GM18951 (cell line): ENCODE measurements at regions not wholly inside any gene's neighbourhood (a gene's known extent, or its start where the extent isn't known, plus 50 kb on each side); places are given as distances from the start of the nearest gene placed in this dataset.
"Not testable (repeated sequence)": the region's sequence is repeated elsewhere in the genome, so short reads cannot be mapped to it uniquely, and the experiment has no call there.

Source experiments
- POLR2A ChIP-seq: IDR thresholded peaks from 4 replicates; pipeline ENCODE4 v1.6.1; 2011; ENCODE audit warnings: mild to moderate bottlenecking; ENCODE audit not compliant: insufficient read length, insufficient read depth; ENCODE audit errors: extremely low read depth
- in situ Hi-C: fragments of 300-500 bp; cut with MboI; formaldehyde crosslinking; loops from one replicate; pipeline ENCODE4 v1.12.0; 2022; ENCODE audit warnings: low sequenced_read_pairs, mixed read lengths, inconsistent platforms; ENCODE audit not compliant: unreplicated experiment

GRCh38 chr20:40941133-40941610 lies 87.5 kb upstream of the TOP1 start:
- in situ Hi-C loops = no loop called here
- TF ChIP-seq POLR2A = no peak

GRCh38 chr20:40942006-40942405 lies 86.6 kb upstream of the TOP1 start:
- no peak for TF ChIP-seq POLR2A
- in situ Hi-C loops = no loop called here

- no peak for TF ChIP-seq POLR2A
- in situ Hi-C loops = no loop called here
Observed at GRCh38 chr20:40942775-40943174, 85.8 kb upstream of the TOP1 start.

GRCh38 chr20:40943591-40943990 lies 85.0 kb upstream of the TOP1 start:
- in situ Hi-C loops = no loop called here
- no peak for TF ChIP-seq POLR2A

GRCh38 chr20:40945189-40945588 lies 83.4 kb upstream of the TOP1 start:
- no peak for TF ChIP-seq POLR2A
- in situ Hi-C loops = no loop called here

GRCh38 chr20:40945754-40946450 lies 82.7 kb upstream of the TOP1 start:
- in situ Hi-C loops = no loop called here
- TF ChIP-seq POLR2A = no peak

GRCh38 chr20:40946451-40946850 lies 82.2 kb upstream of the TOP1 start:
- in situ Hi-C loops = no loop called here
- no peak for TF ChIP-seq POLR2A

GRCh38 chr20:40948465-40949267 lies 80.0 kb upstream of the TOP1 start:
- TF ChIP-seq POLR2A = no peak
- in situ Hi-C loops = no loop called here

- TF ChIP-seq POLR2A = no peak
- in situ Hi-C loops = no loop called here
Observed at GRCh38 chr20:40949346-40949745, 79.3 kb upstream of the TOP1 start.

GRCh38 chr20:40952136-40952535 lies 76.5 kb upstream of the TOP1 start:
- in situ Hi-C loops = no loop called here
- TF ChIP-seq POLR2A = no peak

GRCh38 chr20:40953416-40953815 lies 75.2 kb upstream of the TOP1 start:
- in situ Hi-C loops = no loop called here
- no peak for TF ChIP-seq POLR2A

GRCh38 chr20:40953856-40954255 lies 74.8 kb upstream of the TOP1 start:
- in situ Hi-C loops = no loop called here
- no peak for TF ChIP-seq POLR2A

- TF ChIP-seq POLR2A = no peak
- in situ Hi-C loops = no loop called here
Observed at GRCh38 chr20:40954521-40955165, 74.0 kb upstream of the TOP1 start.

GRCh38 chr20:40955326-40955725 lies 73.3 kb upstream of the TOP1 start:
- in situ Hi-C loops = no loop called here
- TF ChIP-seq POLR2A = no peak

- in situ Hi-C loops = not testable (repeated sequence)
Observed at GRCh38 chr20:40955826-40956225, 72.8 kb upstream of the TOP1 start.
